GM12872 (cell line): ENCODE measurements at regions not wholly inside any gene's neighbourhood (a gene's known extent, or its start where the extent isn't known, plus 50 kb on each side); places are given as distances from the start of the nearest gene placed in this dataset.

Experiments
- TF ChIP-seq, protein P1 (sequence below): IDR thresholded peaks from 3 replicates; pipeline ENCODE4 v1.5.1; 2011; ENCODE audit warnings: low read depth, mild to moderate bottlenecking, low read length, moderate library complexity; ENCODE audit not compliant: insufficient read depth

DNA sequence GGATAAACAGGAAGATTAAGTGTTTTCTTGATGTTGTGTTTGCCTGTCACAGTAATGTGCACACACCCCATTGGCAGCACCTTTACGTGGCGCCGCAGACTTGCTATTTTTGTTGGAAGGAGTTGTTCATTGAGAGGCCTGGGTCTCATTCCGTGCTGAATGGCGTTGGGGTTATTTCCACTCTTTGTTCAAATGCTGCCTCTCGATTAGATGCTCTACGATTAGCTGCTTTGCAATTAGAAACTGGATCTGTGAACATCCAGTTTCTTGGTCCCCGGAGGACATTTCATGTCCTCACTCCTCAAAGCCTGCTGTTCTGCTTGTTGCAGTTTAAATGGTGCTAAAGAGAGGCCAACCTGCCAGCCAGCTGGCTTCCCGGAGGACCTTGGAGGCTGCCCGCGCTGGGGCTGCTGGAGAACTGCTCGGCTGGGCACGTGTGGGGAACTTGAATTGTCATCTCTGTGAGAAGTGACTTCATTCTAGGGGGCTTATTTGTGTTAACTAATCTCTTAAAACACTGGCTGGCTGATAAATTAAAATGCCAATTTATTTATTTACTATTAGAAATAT is 117.4 kb upstream of the NABP1 start:
- TF ChIP-seq, protein P1, sequence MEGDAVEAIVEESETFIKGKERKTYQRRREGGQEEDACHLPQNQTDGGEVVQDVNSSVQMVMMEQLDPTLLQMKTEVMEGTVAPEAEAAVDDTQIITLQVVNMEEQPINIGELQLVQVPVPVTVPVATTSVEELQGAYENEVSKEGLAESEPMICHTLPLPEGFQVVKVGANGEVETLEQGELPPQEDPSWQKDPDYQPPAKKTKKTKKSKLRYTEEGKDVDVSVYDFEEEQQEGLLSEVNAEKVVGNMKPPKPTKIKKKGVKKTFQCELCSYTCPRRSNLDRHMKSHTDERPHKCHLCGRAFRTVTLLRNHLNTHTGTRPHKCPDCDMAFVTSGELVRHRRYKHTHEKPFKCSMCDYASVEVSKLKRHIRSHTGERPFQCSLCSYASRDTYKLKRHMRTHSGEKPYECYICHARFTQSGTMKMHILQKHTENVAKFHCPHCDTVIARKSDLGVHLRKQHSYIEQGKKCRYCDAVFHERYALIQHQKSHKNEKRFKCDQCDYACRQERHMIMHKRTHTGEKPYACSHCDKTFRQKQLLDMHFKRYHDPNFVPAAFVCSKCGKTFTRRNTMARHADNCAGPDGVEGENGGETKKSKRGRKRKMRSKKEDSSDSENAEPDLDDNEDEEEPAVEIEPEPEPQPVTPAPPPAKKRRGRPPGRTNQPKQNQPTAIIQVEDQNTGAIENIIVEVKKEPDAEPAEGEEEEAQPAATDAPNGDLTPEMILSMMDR = no peak

DNA sequence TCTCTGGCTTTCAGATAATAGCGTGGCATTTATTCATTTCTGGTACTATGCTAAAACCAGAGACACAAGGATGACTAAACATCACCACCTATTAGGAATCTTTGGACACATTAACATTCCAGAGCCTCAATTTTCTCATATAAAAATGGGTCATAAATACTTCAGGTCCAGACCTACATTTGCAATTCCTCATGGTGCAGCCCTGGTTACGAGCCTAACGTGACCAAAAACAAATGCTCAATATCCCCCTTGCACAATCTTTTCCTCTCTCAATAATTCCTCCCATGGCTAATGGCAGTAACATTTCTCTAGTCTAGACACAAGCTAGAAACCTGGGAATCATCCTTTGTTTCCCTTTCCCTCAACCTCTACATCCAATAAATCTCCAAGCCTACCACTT is 112.8 kb upstream of the NABP1 start:
- TF ChIP-seq, protein P1 = no peak

DNA sequence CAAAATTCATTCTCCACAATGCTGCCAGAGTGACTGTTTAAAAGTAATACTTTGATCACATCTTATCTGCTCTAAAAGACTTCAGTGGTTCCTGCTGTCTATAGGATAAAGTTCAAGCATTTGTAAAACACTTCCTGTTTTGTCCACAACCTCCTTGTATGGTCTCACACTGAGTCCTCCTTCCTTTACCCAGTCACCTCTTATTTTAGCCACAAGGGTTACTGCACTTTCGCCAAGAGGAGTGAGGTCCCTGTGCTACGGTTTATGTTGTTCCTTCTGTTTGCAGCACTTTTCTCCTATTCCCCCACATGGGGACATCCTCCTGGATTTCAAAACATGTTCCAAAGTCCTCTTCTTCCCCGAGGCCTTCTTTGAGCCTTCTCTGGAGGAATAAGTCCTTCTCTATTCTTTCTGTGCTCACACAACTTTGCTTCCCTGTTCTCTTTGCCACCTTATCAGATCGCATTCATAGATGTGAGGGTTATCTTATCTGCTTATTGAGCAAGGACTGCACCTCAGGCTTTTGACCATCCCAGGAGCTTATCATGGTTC is 112.2 kb upstream of the NABP1 start:
- TF ChIP-seq, protein P1 = 0 out of 3 replicates have a peak, but pooled peaks have one; percentile 8

DNA sequence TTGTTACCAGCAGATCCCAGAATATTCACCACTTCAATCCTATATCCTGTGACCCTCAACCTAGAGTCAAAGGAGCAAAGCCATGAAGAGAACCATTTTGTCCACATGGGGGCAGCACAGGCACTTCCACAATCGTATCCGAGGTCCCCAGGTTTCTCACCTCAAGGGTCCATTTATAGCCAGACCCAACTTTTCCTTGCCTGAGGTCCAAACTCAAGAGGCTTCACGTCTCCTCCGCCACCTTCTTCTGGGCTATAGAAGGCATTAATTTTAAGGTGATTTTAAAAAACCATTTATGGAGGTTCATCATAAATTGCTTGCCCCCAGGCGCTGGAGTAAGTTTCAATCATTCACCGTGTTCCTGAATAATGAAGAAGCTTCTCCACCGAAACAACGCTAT is 111.6 kb upstream of the NABP1 start:
- TF ChIP-seq, protein P1 = peak; percentile 81

DNA sequence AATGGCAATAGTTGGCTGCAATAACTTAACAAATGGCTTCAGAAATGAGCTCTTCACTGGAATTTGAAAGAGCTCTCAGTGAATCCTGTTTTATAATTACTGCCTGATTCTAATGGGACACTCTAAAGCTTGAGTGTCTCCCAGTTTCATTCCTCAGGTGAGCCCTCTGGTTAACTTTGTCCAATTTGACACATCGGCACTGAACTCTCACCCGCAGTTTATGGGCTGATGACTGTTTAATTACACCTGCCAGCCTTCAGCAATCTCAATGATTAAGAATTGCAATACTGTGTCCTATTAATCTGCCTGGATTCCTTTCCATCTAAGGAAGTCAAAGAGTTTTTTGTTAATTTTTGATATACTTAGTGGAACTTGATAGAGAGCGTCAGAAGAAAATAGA is 110.7 kb upstream of the NABP1 start:
- TF ChIP-seq, protein P1 = no peak

DNA sequence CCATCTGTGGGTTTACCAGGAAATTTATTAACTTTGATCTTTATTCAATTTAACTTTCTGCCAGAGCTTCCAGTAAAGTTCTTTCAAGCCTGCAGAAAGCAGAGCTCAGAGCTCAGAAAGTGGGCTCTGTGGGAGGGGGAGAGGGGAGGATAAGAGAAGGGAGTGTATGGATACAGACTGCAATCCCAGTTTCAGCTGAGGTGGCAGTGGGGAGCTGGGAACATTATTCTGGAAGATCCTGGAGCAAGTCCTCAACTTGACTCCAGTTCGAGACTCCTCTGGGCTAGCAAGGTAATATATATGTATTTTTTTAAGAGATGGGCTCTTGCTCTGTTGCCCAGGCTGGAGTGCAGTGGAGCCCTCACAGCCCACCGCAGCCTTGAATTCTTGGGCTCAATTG is 108.9 kb upstream of the NABP1 start:
- TF ChIP-seq, protein P1 = no peak

DNA sequence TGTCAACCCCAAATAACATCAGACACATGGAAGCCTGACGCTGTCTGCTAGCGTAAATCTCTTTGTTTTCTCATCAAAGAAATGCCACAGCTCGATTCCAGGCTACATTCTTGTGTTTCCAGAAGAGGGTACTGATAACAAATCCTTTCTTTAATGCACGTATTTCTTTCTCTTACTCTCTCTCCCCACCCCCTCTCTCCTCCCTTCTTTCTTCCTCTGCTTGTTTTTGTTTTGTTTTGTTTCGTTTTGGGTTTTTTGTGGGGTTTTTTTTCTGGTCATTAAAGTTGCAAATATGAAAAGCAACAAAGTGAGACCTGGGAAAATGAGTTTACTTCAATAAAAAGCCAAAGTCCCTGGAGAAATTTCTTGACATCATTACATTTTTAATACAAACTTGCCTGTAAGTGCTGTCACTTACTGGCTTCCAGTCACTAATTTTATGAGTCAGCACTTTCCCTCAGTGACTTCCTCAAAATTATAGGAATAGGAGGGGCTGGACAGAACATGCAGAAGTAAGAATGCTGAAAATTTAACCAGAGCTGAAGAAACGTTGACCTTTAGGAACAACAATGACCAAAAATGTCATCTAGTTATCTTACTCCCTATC is 106.7 kb upstream of the NABP1 start:
- TF ChIP-seq, protein P1 = peak; percentile 47; the same call in 2 of the 3 replicates
